ENCODE measurements at regions not wholly inside any gene's neighbourhood (a gene's known extent, or its start where the extent isn't known, plus 50 kb on each side); places are given as distances from the start of the nearest gene placed in this dataset.

DNA sequence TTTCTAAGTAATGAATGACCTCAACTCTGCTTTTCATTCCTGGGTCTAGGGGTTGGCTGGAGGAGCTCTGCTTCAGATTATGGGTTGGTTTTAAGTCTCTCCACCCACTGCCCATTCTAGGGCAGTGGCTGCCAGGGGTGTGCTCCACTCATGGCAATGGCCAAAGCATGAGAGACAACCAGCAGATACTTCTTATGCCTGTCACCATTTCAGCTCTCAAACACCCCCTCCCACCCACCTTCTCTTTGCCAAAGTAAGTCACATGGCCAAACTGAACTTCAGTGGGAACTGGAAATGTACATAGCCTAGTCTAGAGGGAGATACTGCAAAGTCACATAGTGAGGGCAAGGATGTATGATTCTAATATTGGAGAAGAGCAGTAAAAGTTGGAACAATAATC lies 285.3 kb downstream of the RPLP1 start:
- no peak overlapping the region for H3K4me3 ChIP-seq (ENCODE audit: low read depth, low read length)
- no peak for DNase-seq (ENCODE audit: low read depth)
- no peak for TF ChIP-seq CTCF (IDR thresholded peaks at IDR 0.05; ENCODE audit: control insufficient read depth, extremely low read depth, insufficient read depth)

DNA sequence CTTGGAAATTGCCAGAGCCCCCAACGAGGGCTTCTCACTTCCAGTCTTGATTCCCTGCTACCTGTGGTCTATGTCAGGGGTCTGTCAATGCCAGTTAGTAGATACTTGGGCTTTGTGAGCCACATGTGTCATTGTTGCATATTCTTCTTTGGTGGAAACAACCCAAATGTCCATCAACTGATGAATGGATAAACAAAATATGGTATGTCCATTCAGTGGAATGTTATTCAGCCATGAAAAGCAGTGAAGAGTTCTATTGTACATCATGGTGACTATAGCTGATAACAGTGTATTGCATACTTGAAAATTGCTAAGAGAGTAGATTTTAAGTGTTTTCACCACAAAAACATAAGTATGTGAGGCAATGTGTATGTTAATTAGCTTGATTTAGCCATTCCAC lies 288.1 kb downstream of the RPLP1 start:
- DNase-seq (ENCODE audit: low read depth), result no peak
- no peak overlapping the region for H3K4me3 ChIP-seq (ENCODE audit: low read depth, low read length)
- no peak for TF ChIP-seq CTCF (IDR thresholded peaks at IDR 0.05; ENCODE audit: control insufficient read depth, extremely low read depth, insufficient read depth)

DNA sequence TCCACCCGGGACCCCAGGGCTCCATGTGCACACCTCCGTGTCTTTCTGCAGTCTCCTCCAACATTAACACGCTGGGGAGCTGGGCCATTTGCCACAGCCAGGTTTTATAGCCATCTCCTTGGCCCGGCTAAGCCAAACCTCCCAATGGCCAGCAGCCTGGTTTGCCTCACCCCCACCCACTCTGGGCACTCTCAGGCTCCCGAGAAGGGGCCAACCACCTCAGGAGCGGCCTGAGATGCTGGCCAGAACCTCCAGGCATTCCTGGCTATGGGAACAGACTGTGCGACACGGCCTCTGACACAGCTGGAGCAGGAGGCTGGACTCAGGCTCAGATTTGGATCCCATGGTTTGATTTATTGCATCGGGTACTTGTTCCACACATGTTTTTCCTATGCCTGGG lies 289.7 kb downstream of the RPLP1 start:
- DNase-seq (ENCODE audit: low read depth), result no peak
- no peak for TF ChIP-seq CTCF (IDR thresholded peaks at IDR 0.05; ENCODE audit: control insufficient read depth, extremely low read depth, insufficient read depth)
- H3K4me3 ChIP-seq (ENCODE audit: low read depth, low read length), result no peak overlapping the region

- no peak for TF ChIP-seq CTCF (IDR thresholded peaks at IDR 0.05; ENCODE audit: control insufficient read depth, extremely low read depth, insufficient read depth)
- H3K4me3 ChIP-seq (ENCODE audit: low read depth, low read length), result no peak overlapping the region
- no peak for DNase-seq (ENCODE audit: low read depth)
Observed at GRCh38 chr15:69743091-69743490, 290.5 kb downstream of the RPLP1 start.

DNA sequence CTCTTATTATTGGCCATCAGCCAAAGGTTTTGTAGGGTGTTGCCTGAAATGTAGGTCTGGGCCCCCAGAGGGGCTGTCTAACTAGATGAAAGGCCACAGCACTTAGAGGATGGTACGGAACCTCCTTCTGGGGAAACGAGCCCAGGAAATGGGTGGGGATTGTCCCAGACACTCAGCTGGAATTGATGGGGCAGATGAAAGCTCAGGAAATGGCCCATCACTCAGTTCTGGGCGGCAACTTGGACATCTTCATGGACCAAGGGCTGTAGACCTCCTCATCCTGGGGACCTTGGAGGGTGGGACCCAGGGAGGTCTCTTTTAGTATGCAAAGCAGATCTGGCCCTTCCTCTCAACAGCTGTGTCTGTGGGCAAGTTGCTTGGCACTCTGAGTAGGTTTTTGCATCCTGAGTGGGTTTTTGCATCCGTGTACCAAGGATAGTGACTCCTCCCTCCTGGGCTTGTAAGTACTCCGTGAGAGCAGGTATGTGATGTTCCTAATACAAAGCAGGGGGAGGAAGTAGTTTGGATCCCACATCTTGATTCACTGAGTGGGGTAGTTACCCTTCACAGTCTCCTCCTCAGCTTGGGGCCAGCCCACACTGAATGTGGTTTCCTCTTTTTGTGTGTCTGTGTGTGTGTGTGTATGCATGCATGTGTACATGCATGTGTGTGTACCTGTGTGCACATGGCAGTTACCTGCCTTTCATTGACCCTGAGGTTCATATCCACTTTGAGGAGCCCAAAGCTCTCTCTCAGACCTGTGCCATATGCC lies 292.0 kb downstream of the RPLP1 start:
- no peak for DNase-seq (ENCODE audit: low read depth)
- H3K4me3 ChIP-seq (ENCODE audit: low read depth, low read length), result no peak overlapping the region
- TF ChIP-seq CTCF (IDR thresholded peaks at IDR 0.05; ENCODE audit: control insufficient read depth, extremely low read depth, insufficient read depth), result no peak

GRCh38 chr15:69747193-69747592 lies 294.6 kb downstream of the RPLP1 start:
- TF ChIP-seq CTCF (IDR thresholded peaks at IDR 0.05; ENCODE audit: control insufficient read depth, extremely low read depth, insufficient read depth), result no peak
- no peak overlapping the region for H3K4me3 ChIP-seq (ENCODE audit: low read depth, low read length)
- DNase-seq (ENCODE audit: low read depth), result no peak

DNA sequence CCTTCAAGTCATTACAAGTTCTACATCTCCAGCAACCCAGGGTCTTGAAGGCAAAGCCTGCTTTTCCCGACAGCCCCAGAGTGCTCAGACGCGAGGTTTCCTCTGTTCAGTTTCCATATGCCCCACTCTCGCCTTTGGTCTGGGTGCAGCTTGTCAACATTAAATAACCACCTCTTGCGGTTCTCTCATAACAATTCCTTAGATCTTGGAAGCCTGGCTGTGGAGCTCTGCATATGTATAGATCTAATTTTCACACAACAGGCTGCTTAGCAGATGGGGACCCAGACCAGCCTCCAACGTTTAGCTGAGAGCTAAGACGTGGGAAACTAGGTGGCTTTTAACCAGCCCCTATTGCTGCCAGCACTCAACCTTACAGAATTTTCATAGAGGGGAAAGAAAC lies 295.5 kb downstream of the RPLP1 start:
- no peak for TF ChIP-seq CTCF (IDR thresholded peaks at IDR 0.05; ENCODE audit: control insufficient read depth, extremely low read depth, insufficient read depth)
- no peak for DNase-seq (ENCODE audit: low read depth)

More for the DNA sequence above, 295.5 kb downstream of the RPLP1 start:
- no peak overlapping the region for H3K4me3 ChIP-seq (ENCODE audit: low read depth, low read length)
